Mesenchymal stem cell (in vitro differentiated cells and primary cell): ENCODE measurements at regions not wholly inside any gene's neighbourhood (a gene's known extent, or its start where the extent isn't known, plus 50 kb on each side); places are given as distances from the start of the nearest gene placed in this dataset.

Experiments
- DNase-seq: peaks from one replicate; pipeline ENCODE4 v3.0.0-alpha.2; 2013
- H2AFZ ChIP-seq: one replicate; pipeline ENCODE4 v1.6.1; 2013; ENCODE audit warnings: low read depth, mild to moderate bottlenecking, control low read depth, inconsistent platforms, low read length, moderate library complexity
- H2AK5ac ChIP-seq: 2 replicates; pipeline ENCODE4 v1.6.1; 2013; ENCODE audit warnings: low read length, moderate library complexity, mild to moderate bottlenecking, inconsistent platforms; ENCODE audit not compliant: severe bottlenecking
- H2BK120ac ChIP-seq: one replicate; pipeline ENCODE4 v1.6.1; 2013; ENCODE audit warnings: low read depth, mild to moderate bottlenecking, inconsistent platforms, low read length, moderate library complexity
- H2BK12ac ChIP-seq, 2 experiments: one replicate each; pipeline ENCODE4 v1.6.1; 2013; ENCODE audit warnings: inconsistent platforms in 2 of 2, low read length in 2 of 2, mild to moderate bottlenecking in 2 of 2, moderate library complexity in 2 of 2, control low read depth in 1 of 2
- H2BK15ac ChIP-seq: one replicate; pipeline ENCODE4 v1.6.1; 2013; ENCODE audit warnings: mild to moderate bottlenecking, low read depth, inconsistent platforms; ENCODE audit not compliant: poor library complexity, severe bottlenecking
- H2BK5ac ChIP-seq: 2 replicates; pipeline ENCODE4 v1.6.1; 2013; ENCODE audit warnings: low read depth, mild to moderate bottlenecking, low read length, control low read depth, inconsistent platforms; ENCODE audit not compliant: poor library complexity, severe bottlenecking
- H3K14ac ChIP-seq, 2 experiments: one replicate each; pipeline ENCODE4 v1.6.1; 2013; ENCODE audit warnings: inconsistent platforms in 2 of 2, low read length in 2 of 2, control low read depth in 1 of 2, mild to moderate bottlenecking in 1 of 2, moderate library complexity in 1 of 2
- H3K18ac ChIP-seq, 2 experiments: one replicate each; pipeline ENCODE4 v1.6.1; 2013; ENCODE audit warnings: inconsistent platforms in 2 of 2, low read length in 2 of 2, control low read depth in 1 of 2, low read depth in 1 of 2, mild to moderate bottlenecking in 1 of 2
- H3K23ac ChIP-seq, 2 experiments: one replicate each; pipeline ENCODE4 v1.6.1; 2013; ENCODE audit warnings: inconsistent platforms in 2 of 2, low read length in 2 of 2, mild to moderate bottlenecking in 2 of 2, moderate library complexity in 2 of 2, control low read depth in 1 of 2
- H3K27ac ChIP-seq: 2 replicates; pipeline ENCODE4 v1.5.1; 2013; ENCODE audit warnings: mild to moderate bottlenecking, moderate library complexity, low read length, control low read depth, inconsistent platforms; ENCODE audit not compliant: poor library complexity, severe bottlenecking
- H3K27me3 ChIP-seq, 2 experiments: 2 replicates each; pipeline versions ENCODE4 v1.6.1 to v1.7.0; 2013; ENCODE audit warnings: low read length in 2 of 2, mild to moderate bottlenecking in 2 of 2, moderate library complexity in 2 of 2, control low read depth in 1 of 2, inconsistent platforms in 1 of 2; ENCODE audit not compliant: control insufficient read depth in 1 of 2, insufficient read depth in 1 of 2
- H3K36me3 ChIP-seq, 2 experiments: 2 replicates each; pipeline versions ENCODE4 v1.6.1 to v1.7.0; 2013; ENCODE audit warnings: low read length in 2 of 2, control low read depth in 1 of 2, inconsistent platforms in 1 of 2, low read depth in 1 of 2, mild to moderate bottlenecking in 1 of 2; ENCODE audit not compliant: insufficient read depth in 2 of 2, control insufficient read depth in 1 of 2
- H3K4ac ChIP-seq, 2 experiments: one replicate each; pipeline ENCODE4 v1.6.1; 2013; ENCODE audit warnings: inconsistent platforms in 2 of 2, low read length in 2 of 2, mild to moderate bottlenecking in 2 of 2, moderate library complexity in 2 of 2, control low read depth in 1 of 2, low read depth in 1 of 2
- H3K4me1 ChIP-seq: 2 replicates; pipeline ENCODE4 v1.6.1; 2013; ENCODE audit warnings: low read depth, low read length, control low read depth; ENCODE audit not compliant: control insufficient read depth, insufficient read depth
- H3K4me2 ChIP-seq: 2 replicates; pipeline ENCODE4 v1.6.1; 2013; ENCODE audit warnings: low read length, mild to moderate bottlenecking, inconsistent platforms; ENCODE audit not compliant: poor library complexity, severe bottlenecking
- H3K4me3 ChIP-seq, 2 experiments: 2 replicates each; pipeline versions ENCODE4 v1.5.1 to v1.7.0; 2013; ENCODE audit warnings: low read length in 2 of 2, mild to moderate bottlenecking in 2 of 2, control low read depth in 1 of 2, low read depth in 1 of 2; ENCODE audit not compliant: insufficient read depth in 1 of 2
- H3K79me1 ChIP-seq: replicated peaks from 2 replicates; pipeline ENCODE4 v1.6.1; 2013; ENCODE audit warnings: mild to moderate bottlenecking, control low read depth, low read length, inconsistent platforms; ENCODE audit not compliant: poor library complexity, severe bottlenecking
- H3K9ac ChIP-seq: 2 replicates; pipeline ENCODE4 v1.7.0; 2013; ENCODE audit warnings: mild to moderate bottlenecking, low read length, moderate library complexity
- H3K9me3 ChIP-seq: 2 replicates; pipeline ENCODE4 v1.7.0; 2013; ENCODE audit warnings: mild to moderate bottlenecking, low read length; ENCODE audit not compliant: control insufficient read depth
- H4K8ac ChIP-seq: one replicate; pipeline ENCODE4 v1.6.1; 2013; ENCODE audit warnings: inconsistent platforms, mild to moderate bottlenecking, low read length, moderate library complexity
- H4K91ac ChIP-seq: one replicate; pipeline ENCODE4 v1.6.1; 2013; ENCODE audit warnings: mild to moderate bottlenecking, low read length, inconsistent platforms
- WGBS: methylation state at CpG from one replicate; pipeline ENCODE4 v1.1.7; 2013; ENCODE audit warnings: mixed read lengths; 5-methylcytosine and 5-hydroxymethylcytosine counted together

DNA sequence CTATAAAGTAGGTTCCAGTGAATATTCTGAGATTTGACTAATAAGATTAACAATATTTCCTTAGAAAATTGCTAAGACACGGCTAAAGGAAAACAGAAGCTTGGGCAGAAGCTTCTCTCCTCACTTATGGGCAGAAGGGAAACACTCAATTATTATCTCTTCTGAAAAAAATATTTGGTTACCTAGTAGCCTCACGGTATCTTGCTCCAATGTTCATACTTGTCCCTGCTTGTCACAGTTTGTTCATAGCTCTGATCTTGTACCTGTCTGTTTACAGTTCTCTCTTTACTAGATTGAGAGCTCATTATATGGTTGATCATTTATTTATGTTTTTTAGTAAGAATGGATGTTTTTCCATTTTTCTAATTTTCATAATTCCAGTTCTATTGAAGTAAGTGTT lies 458.0 kb upstream of the ATP2B1 start:
- no peak overlapping the region for H2AK5ac ChIP-seq
- H3K9ac ChIP-seq = no peak overlapping the region
- no peak overlapping the region for H3K27ac ChIP-seq
- H2AFZ ChIP-seq = no peak overlapping the region
- no peak overlapping the region for H4K8ac ChIP-seq
- no peaks in the 10 kb centered on the region for H3K79me1 ChIP-seq
- H2BK120ac ChIP-seq = no peak overlapping the region
- no peak overlapping the region for H3K23ac ChIP-seq
- no peak overlapping the region for H3K18ac ChIP-seq
- H3K4me1 ChIP-seq = no peaks in the 10 kb centered on the region
- no peaks in the 10 kb centered on the region for H3K36me3 ChIP-seq
- H3K9me3 ChIP-seq = no peaks in the 10 kb centered on the region
- WGBS = 95% methylated on average over 2 of the region's 2 CpGs
- no peak overlapping the region for H2BK5ac ChIP-seq
- H4K91ac ChIP-seq = no peak overlapping the region
- no peaks in the 10 kb centered on the region for H3K27me3 ChIP-seq
- no peak overlapping the region for H3K14ac ChIP-seq
- no peak for DNase-seq
- H3K4me3 ChIP-seq = no peak overlapping the region
- no peak overlapping the region for H3K4ac ChIP-seq
- no peak overlapping the region for H2BK12ac ChIP-seq
- H3K4me2 ChIP-seq = no peak overlapping the region
- no peak overlapping the region for H2BK15ac ChIP-seq

DNA sequence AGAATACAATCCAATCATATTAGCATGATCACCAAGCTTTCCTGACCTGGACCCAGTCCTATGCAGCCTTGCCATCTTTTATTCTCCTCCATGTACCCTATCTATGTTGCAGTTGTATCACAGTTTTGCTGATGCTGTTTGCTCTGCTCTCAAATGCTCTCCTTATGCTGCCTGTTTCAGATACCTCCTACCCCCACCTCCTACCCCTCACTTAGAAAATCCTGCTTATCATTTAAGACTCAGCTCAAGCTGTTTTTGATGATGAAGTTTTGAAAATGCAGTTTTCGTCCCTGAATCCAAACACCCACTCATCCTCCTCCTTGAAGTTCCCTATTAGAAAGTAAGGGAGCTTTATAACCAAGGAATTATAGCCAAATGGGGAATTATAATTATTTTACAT lies 457.4 kb upstream of the ATP2B1 start:
- Histone ChIP-seq H3K27me3 (no peaks in the 10 kb centered on the region), H3K4me2 (no peak overlapping the region), H3K23ac (no peak overlapping the region), H3K9ac (no peak overlapping the region), H4K91ac (no peak overlapping the region), H3K79me1 (no peaks in the 10 kb centered on the region), H3K36me3 (no peaks in the 10 kb centered on the region), H4K8ac (no peak overlapping the region), H2BK15ac (no peak overlapping the region), H2BK5ac (no peak overlapping the region), H2AK5ac (no peak overlapping the region), H2BK120ac (no peak overlapping the region), H3K18ac (no peak overlapping the region), H3K27ac (no peak overlapping the region), H3K9me3 (no peaks in the 10 kb centered on the region), H3K14ac (no peak overlapping the region), H3K4me3 (no peak overlapping the region), H3K4me1 (no peaks in the 10 kb centered on the region), H3K4ac (no peak overlapping the region), H2AFZ (no peak overlapping the region), H2BK12ac (no peak overlapping the region)
- no peak for DNase-seq
- no CpG with 5 or more reads among the region's 1 CpG for WGBS

DNA sequence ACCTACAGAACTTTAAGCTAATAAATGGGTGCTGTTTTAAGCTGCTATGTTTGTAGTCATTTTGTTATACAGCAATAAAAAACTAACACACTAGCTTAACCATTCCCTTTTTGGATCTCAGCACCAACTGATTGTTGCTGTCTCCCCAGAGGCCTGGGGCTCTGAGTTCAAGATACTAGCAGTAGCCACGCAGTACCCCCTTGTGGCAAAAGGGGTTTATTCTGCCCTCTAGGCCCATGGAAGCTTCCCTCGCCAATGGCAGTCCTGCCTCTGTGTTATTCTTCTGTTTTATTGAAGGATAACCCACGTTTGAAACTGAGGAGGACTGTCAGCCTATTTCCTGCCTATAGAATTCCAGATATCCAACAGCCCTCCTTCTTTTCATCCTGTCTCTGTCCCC lies 455.3 kb upstream of the ATP2B1 start:
- DNase-seq = no peak
- no peak overlapping the region for H3K9ac ChIP-seq
- H3K4me2 ChIP-seq = no peak overlapping the region
- no peak overlapping the region for H3K14ac ChIP-seq
- no peak overlapping the region for H4K8ac ChIP-seq
- no peak overlapping the region for H4K91ac ChIP-seq
- H2BK120ac ChIP-seq = no peak overlapping the region
- no peaks in the 10 kb centered on the region for H3K27me3 ChIP-seq
- no peak overlapping the region for H2AK5ac ChIP-seq
- no peak overlapping the region for H3K4ac ChIP-seq
- H2BK5ac ChIP-seq = no peak overlapping the region
- H2BK15ac ChIP-seq = no peak overlapping the region
- no peak overlapping the region for H3K18ac ChIP-seq
- WGBS = 61% methylated on average over 3 of the region's 3 CpGs
- H3K9me3 ChIP-seq = no peaks in the 10 kb centered on the region
- H2AFZ ChIP-seq = no peak overlapping the region
- H3K4me3 ChIP-seq = no peak overlapping the region
- H3K23ac ChIP-seq = no peak overlapping the region
- no peaks in the 10 kb centered on the region for H3K36me3 ChIP-seq
- H3K79me1 ChIP-seq = no peaks in the 10 kb centered on the region
- H3K27ac ChIP-seq = no peak overlapping the region
- no peaks in the 10 kb centered on the region for H3K4me1 ChIP-seq
- no peak overlapping the region for H2BK12ac ChIP-seq

DNA sequence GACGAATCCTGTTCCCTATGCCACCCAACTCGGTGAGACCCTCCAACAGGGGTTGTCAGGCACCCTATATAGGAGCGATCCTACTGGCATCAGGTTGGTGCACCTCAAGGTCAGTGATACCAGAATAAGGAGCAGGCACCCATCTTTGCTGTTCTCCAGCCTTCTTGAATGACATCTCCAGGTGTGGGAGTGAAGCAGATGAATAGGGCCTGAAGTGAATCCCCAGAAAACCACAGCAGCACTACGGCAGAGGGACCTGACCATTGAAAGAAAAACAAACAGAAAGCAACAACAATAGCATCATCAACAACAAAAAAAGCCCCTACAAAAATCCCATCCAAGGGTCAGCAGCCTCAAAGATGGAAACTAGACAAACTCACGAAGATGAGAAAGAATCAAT lies 445.2 kb upstream of the ATP2B1 start:
- H3K9ac ChIP-seq = no peak overlapping the region
- H3K36me3 ChIP-seq = no peaks in the 10 kb centered on the region
- H2BK12ac ChIP-seq = no peak overlapping the region
- DNase-seq = no peak
- H3K23ac ChIP-seq = no peak overlapping the region
- no peak overlapping the region for H4K8ac ChIP-seq
- no peak overlapping the region for H2AK5ac ChIP-seq
- no peak overlapping the region for H3K4me3 ChIP-seq
- H3K14ac ChIP-seq = no peak overlapping the region
- no peak overlapping the region for H4K91ac ChIP-seq
- no peak overlapping the region for H2BK15ac ChIP-seq
- H3K4me2 ChIP-seq = no peak overlapping the region
- H3K18ac ChIP-seq = no peak overlapping the region
- H3K27ac ChIP-seq = no peak overlapping the region
- no peak overlapping the region for H2BK120ac ChIP-seq
- no peaks in the 10 kb centered on the region for H3K79me1 ChIP-seq
- H2AFZ ChIP-seq = no peak overlapping the region
- H2BK5ac ChIP-seq = no peak overlapping the region
- 93% methylated on average over 5 of the region's 5 CpGs for WGBS
- no peaks in the 10 kb centered on the region for H3K9me3 ChIP-seq
- no peaks in the 10 kb centered on the region for H3K27me3 ChIP-seq
- H3K4ac ChIP-seq = no peak overlapping the region
- no peaks in the 10 kb centered on the region for H3K4me1 ChIP-seq
